GM18907 (cell line): ENCODE measurements at regions not wholly inside any gene's neighbourhood (a gene's known extent, or its start where the extent isn't known, plus 50 kb on each side); places are given as distances from the start of the nearest gene placed in this dataset.

Source experiments
- ATAC-seq: cut with Tn5 transposase; IDR thresholded peaks from one replicate; pipeline ENCODE4 v1.9.1; 2021; ENCODE audit warnings: mild to moderate bottlenecking, moderate library complexity; ENCODE audit not compliant: unreplicated experiment

DNA sequence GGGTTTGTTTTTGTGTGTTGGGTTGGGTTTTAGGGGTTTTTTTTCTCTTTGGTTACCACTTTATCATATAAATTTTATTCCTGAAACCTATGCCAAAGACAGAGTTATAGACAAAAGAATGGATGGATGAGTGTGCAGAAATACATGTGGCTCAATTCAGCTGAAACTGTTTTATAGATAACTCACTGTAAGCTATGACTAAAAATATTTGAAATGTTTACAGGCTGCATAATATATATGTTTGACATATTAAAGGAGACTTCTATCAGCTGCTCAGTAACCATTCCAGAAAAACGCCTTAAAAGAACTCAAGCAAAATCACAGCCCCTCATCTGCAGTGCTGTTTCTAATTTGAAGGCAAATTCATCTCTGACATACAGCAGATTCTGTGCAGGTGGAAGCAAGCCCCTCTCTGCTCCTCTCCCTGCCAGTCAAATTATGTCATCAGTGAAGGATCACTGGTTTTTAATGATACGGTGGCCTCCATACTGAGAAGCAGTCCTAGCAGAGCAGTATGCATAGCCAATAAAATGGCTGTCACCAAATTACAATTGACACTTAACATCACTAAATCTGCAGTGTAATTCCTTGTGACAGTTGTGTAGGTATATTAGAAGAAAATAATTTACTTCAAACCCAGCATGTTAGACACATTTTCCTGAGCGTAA, 301.6 kb downstream of the NR2F1-AS1 start:
- no peak for ATAC-seq

GRCh38 chr5:93278896-93279295, 302.1 kb downstream of the NR2F1-AS1 start:
- ATAC-seq = no peak

DNA sequence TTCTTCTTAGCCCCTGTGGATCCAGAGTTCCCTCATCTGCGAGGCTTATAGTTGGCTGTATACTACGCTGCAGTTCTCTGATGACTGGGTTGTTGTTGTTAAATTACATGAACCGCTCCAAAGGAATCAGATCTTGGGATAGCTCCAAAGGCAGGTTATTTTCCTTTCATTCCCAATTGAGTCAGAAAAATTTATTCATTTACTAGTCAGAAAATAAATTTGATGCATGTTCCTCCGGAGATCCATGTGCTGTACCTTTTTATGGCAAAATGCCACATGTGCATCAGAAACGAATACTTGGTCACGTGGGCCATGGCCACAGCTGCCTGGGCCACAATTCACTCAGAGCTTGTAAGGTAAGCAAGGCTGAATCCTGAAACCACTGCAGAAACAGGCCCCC, 304.0 kb downstream of the NR2F1-AS1 start:
- no peak for ATAC-seq

GRCh38 chr5:93275376-93275775, 305.6 kb downstream of the NR2F1-AS1 start:
- no peak for ATAC-seq

GRCh38 chr5:93274291-93274690, 306.7 kb downstream of the NR2F1-AS1 start:
- ATAC-seq = no peak

- ATAC-seq = no peak
Measured at GRCh38 chr5:93273176-93273575, 307.8 kb downstream of the NR2F1-AS1 start.

DNA sequence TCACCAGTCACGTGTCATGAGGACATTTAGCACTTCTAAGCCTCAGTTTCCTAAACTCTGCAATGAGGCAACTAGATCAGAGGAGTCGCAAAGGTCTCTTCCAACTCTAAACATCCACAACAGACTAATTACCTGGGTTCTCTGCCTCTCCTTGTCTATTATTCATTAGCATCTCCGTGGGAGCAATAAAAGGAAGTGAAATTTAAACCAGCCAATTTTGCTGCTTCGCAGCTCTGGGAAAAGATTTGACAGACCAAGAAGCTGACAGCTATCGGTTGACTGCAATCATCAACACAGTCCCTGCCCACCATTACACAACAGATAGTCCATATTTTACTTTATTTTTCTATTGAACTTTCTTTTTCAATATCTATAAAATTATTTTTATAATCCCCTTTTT, 308.9 kb downstream of the NR2F1-AS1 start:
- no peak for ATAC-seq

GRCh38 chr5:93267736-93268135, 313.3 kb downstream of the NR2F1-AS1 start:
- no peak for ATAC-seq

DNA sequence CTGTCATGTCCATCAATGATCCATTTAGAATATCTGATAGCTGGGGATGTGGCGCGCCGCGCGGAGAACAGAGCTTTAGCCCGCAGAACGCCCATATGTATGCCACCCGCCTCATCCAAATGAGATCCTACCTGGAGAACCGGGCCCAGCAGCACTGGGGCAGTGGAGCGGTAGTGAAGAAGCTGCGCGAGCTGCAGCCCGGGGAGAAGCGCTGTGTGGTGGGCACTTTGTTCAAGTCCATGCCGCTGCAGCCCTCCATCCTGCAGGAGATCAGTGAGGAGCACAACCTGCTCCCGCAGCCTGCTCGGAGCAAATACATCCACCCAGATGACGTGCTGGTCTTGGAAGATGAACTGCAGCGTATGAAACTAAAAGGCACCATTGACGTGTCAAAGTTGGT, 313.7 kb downstream of the NR2F1-AS1 start:
- no peak for ATAC-seq

DNA sequence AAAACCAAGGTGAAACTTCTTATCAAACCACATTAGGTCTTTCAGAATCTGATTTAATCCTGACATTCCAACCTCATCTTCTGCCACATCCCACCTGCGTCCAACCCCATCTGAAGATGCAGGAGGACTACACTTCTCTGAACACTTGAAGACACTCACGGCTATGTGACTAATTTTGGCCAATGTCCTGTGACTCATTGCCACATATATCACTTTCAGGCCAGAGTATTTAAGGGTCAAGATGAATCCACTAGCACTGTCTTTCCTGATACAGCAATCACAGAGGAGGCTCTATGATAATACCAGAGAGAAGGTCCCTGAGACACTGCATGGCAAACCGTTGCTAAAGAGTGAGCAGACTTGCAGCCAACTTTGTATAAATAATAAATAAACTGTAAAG, 323.4 kb downstream of the NR2F1-AS1 start:
- no peak for ATAC-seq

GRCh38 chr5:93255796-93256195, 325.2 kb downstream of the NR2F1-AS1 start:
- ATAC-seq = no peak

GRCh38 chr5:93252165-93252564, 328.9 kb downstream of the NR2F1-AS1 start:
- ATAC-seq = no peak

DNA sequence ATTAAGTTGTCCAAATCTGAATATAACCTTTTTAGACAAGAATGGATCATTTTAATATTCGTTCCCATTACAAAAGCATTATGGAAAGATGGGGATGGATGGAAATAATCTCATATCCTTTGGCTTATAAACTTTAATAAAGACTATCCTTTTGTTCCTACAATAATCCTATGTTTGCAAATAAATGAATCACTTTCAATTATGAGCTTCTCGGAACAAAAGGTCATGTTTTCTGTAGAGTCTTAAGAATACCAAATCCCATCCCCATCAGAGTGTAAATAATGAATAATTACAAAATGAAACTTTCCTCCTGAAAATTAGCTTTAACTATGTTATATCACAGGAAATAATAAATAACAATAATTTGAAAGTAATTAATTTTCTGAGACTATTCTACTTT, 329.7 kb downstream of the NR2F1-AS1 start:
- ATAC-seq = no peak

DNA sequence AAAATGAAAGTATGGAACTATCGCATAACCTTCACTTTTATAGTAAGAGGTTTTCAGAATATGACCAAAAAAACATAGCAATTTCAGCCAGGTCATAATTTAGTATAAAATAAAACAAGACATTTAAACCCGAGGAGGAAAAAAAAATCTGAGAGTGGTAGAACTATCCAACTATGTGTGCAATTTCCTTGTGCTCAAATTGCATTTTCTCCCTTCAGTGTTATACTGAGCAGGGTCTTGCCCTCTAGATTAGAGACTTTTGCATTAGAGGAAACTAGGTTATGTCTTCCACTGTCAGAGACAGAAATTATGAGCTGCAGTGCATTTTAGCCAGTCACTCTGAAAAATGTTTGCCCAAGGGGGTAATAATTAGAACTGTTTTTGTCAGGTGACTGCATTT, 330.6 kb downstream of the NR2F1-AS1 start:
- no peak for ATAC-seq

- ATAC-seq = no peak
Measured at GRCh38 chr5:93249651-93250289, 331.2 kb downstream of the NR2F1-AS1 start.

GRCh38 chr5:93247105-93247504, 333.9 kb downstream of the NR2F1-AS1 start:
- no peak for ATAC-seq

DNA sequence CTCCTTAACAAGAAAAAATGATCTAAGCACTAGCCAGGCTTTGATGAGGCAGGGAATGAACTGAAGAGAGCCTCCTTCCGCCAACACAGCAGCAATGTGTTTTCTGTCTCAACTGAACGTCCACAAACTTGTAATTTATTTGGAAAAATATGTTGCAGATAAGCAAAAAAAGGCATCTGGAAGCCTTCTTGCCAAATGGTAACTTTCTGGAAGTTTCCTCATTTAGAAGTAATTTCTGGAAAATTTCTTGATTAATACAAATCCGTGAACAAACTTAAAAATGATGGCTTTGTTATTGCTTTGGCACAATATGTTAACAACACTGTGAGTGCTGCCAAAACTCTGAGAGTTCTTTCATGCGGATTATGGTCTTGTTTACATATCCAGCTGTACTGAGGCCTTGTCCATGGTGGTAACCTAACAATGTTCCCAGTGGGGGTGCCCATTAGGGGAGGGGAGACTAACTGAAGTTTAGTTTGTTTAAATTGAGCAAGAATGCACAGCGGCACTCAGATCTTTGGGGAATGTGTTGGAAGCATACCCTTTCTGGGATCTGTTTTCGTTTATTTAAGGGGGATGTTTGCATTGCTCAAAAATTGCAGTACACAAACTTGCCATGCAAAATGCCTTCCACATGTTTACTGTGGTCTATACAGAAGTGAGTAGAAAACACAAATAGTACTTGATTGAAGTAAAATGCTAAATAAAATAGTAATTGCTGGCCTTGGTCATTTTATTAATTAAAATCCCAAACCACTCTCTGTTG, 334.7 kb downstream of the NR2F1-AS1 start:
- no peak for ATAC-seq

DNA sequence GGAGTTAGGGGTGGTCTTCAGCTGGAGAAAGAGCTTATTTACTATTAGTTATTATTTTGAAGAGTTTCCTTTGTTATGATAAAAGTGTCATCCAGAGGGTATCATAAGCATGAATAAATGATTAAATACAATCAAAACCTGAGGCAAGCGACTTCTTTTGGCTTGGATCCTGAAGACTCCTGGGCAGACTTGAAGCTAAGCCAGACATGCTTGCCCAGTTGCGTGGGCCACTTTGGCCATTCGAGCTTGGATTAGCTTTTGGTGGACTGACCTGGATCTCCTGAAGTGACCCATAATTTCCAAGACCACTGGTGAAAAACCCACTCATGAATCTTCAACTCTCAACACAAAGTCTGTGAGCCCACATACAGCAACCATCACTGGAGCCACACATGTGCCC, 335.8 kb downstream of the NR2F1-AS1 start:
- ATAC-seq = no peak

GRCh38 chr5:93243481-93243880, 337.5 kb downstream of the NR2F1-AS1 start:
- ATAC-seq = no peak

DNA sequence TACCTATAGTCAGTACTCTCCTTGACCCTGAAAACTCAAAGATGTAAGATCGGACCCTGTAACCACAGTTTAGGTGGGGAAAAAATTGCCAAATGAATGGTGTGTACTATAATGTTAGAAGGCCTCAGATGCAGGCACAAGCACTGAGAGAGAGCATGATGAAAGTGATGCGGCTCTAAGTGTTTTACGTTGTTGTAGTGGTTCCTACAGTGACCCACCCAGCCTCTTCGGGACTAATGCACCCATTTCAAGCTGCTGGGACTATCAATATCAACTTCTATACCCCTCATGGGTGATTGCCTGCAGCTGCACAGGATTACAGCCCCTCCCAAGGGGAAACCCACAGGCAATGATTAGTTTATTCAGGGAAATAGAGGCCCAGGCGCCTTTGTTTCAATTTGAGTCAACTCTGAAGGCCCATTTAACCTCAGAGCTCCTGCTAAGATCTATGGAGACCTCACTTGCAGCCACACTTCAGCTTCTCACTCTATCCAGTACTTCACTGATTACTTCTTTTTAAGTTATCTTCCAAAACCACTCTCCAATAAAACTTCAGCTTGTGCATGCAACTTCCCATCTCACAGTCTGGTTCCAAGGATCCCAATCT, 340.7 kb downstream of the NR2F1-AS1 start:
- peak; percentile 87 for ATAC-seq

GRCh38 chr5:93236807-93237421, 344.1 kb downstream of the NR2F1-AS1 start:
- ATAC-seq = no peak
